ENCODE measurements at regions not wholly inside any gene's neighbourhood (a gene's known extent, or its start where the extent isn't known, plus 50 kb on each side); places are given as distances from the start of the nearest gene placed in this dataset.

DNA sequence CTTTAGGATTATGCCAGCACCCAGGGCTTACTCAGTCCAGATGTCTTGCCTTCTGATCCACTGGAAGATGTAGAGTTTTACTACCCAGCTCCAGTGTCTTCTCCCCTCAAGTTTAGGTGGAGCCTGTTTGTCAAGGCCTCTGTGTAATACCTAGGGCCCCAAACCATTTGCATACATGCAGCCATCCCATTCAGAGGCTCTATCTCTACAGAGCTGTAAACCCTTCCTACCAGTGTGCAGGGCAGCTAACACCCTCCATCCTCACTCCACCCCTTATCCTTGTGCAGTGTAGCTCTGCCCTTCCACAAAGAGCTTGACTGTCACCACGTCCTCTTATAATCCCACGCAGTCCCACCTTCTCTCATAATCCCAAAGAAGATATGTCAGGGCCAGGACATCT lies 54.6 kb upstream of the GPCPD1 start:
- no peaks in the 10 kb centered on the region for H3K4me1 Mint-ChIP-seq
- no peak overlapping the region for H2AFZ ChIP-seq (ENCODE audit: low read length)
- WGBS (ENCODE audit: extremely low coverage, insufficient read length, low lambda C conversion rate), result no CpG with 5 or more reads among the region's 2 CpGs

More for the DNA sequence above, 54.6 kb upstream of the GPCPD1 start:
- Histone ChIP-seq H3K27ac (ENCODE audit: insufficient read length, low read depth, low read length) (no peak overlapping the region), H3K79me2 (ENCODE audit: insufficient read depth, low read length) (no peaks in the 10 kb centered on the region), H3K4me1 (ENCODE audit: insufficient read depth, low read length) (no peaks in the 10 kb centered on the region), H2BK120ac (ENCODE audit: low read depth, low read length, poor library complexity, severe bottlenecking) (no peak overlapping the region), H3K14ac (ENCODE audit: insufficient read depth, low read length) (no peak overlapping the region), H3K9me3 (ENCODE audit: control insufficient read depth, low read depth, low read length) (no peaks in the 10 kb centered on the region), H3T11ph (ENCODE audit: low read length) (no peak overlapping the region), H3K23ac (ENCODE audit: insufficient read length, low read depth, low read length) (no peak overlapping the region), H2BK5ac (ENCODE audit: insufficient read length, low read length) (no peak overlapping the region), H3K79me1 (ENCODE audit: insufficient read depth, low read depth, low read length, poor library complexity, severe bottlenecking) (no peaks in the 10 kb centered on the region), H3K18ac (ENCODE audit: insufficient read length, low read depth, low read length) (no peak overlapping the region), H3K4ac (ENCODE audit: low read depth, low read length) (no peak overlapping the region), H3K9ac (ENCODE audit: extremely low read depth, insufficient read length, low read length) (no peak overlapping the region), H4K20me1 (ENCODE audit: control insufficient read depth, insufficient read depth, insufficient read length) (no peaks in the 10 kb centered on the region), H3K56ac (ENCODE audit: insufficient read length, low read depth, low read length) (no peak overlapping the region), H3K27me3 (ENCODE audit: insufficient read depth, low read length) (no peaks in the 10 kb centered on the region), H3K23me2 (ENCODE audit: insufficient read length, low read depth, low read length, poor library complexity, severe bottlenecking) (no peaks in the 10 kb centered on the region), H3K4me2 (ENCODE audit: insufficient read depth, insufficient read length, low read length) (no peak overlapping the region), H4K8ac (replicated peaks; ENCODE audit: insufficient read length, low read depth, low read length) (no peak overlapping the region), H2BK12ac (ENCODE audit: insufficient read length, low read depth, low read length) (no peak overlapping the region), H2BK20ac (ENCODE audit: low read depth, low read length, poor library complexity, severe bottlenecking) (no peak overlapping the region), H4K5ac (ENCODE audit: insufficient read length, low read depth, low read length) (no peak overlapping the region), H4K91ac (ENCODE audit: insufficient read length, low read depth, low read length) (no peak overlapping the region), H2AK5ac (ENCODE audit: insufficient read length, low read length) (no peak overlapping the region), H2BK15ac (ENCODE audit: low read depth, low read length) (no peak overlapping the region)
- DNase-seq, result no peak
- Mint-ChIP-seq H3K27me3 (ENCODE audit: low read depth) (no peaks in the 10 kb centered on the region; the same call in 1 of the 2 replicates), H3K4me3 (no peak overlapping the region), H3K9me3 (no peaks in the 10 kb centered on the region), H3K36me3 (ENCODE audit: insufficient read depth in 1 of 3, low read depth in 3 of 3) (no peaks in the 10 kb centered on the region; a peak in 1 of 7 replicates), H3K27ac (no peak overlapping the region)
- TF ChIP-seq CTCF (conservative IDR thresholded peaks at IDR 0.05), result no peak

Data from H9 (cell line).